GM21529 (cell line): ENCODE measurements at regions not wholly inside any gene's neighbourhood (a gene's known extent, or its start where the extent isn't known, plus 50 kb on each side); places are given as distances from the start of the nearest gene placed in this dataset.
A peak's percentile ranks its signal among the peaks of the same experiment; 100 is the strongest.
"Not testable (repeated sequence)": the region's sequence is repeated elsewhere in the genome, so short reads cannot be mapped to it uniquely, and the experiment has no call there.

Experiments used
- ATAC-seq: cut with Tn5 transposase; IDR thresholded peaks from one replicate; pipeline ENCODE4 v1.9.1; 2021; ENCODE audit not compliant: unreplicated experiment

DNA sequence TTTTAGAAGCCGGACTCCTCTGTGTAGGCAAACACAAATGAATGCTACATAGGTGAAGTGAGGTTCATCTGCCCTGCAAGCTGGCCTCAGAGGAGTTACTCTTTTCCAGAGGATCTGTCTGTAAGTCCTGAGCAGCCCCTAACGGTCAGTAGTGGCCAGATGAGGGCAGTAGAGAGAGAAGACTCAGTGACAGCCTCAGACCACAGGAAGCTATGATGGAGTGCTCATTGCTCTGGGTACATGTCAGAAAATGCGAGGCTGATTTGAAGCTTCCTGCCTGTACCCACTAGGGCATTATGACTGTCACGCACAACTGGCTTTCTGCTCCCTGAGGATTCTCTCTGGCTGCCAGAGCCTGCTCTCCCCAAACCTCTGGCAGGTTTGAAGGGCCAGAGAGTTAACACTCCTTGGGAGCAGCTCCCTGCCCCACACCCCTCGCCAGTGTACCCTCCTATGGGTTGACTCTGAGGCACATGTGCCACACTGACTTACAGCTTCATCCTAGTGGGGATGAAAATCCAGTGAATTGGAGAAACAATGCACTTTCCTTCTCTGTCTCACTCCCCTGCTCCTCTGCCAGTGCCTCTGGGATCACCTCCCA, 141.5 kb downstream of the GABRG2 start:
- peak; percentile 93 for ATAC-seq

DNA sequence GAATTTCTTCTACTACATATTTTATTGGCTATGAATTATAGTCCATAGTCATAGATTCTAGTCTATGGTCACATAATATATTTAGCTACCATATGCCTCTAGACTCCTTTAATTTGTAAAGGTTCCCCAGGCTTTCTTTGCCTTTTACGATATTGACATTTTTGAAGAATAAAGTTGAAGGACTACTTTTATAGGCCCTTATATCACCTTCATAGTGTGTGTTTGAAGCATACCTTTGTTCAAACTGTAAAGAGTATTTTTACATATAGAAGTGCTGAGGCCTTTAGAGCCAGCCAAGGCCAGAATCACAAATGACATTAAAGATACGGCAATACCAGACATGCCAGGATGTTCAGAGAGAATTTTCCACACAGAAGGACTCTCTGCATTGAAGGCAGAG, 147.0 kb downstream of the GABRG2 start:
- no peak for ATAC-seq

- ATAC-seq = no peak
Measured at GRCh38 chr5:162217037-162217436, 149.5 kb downstream of the GABRG2 start.

DNA sequence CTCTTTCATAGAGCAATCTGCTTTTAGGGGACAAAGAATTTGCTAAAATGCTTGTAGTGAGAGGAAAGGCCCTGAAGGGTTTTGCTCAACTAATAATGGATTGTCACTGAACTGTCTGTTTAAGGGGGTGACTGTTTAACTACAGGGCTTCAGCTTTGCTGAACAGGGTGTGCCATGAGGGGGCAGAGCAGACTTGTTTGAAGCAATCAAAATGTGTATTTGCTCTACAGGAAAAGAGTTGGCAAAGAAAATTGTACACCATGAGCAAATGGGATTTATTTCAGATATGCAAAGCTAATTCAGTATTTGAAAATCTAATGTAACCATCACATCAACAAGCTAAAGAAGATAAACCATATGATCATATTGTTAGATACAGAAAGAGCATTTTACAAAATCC, 154.3 kb downstream of the GABRG2 start:
- ATAC-seq = no peak

- no peak for ATAC-seq
Measured at GRCh38 chr5:162227075-162227474, 159.5 kb downstream of the GABRG2 start.

DNA sequence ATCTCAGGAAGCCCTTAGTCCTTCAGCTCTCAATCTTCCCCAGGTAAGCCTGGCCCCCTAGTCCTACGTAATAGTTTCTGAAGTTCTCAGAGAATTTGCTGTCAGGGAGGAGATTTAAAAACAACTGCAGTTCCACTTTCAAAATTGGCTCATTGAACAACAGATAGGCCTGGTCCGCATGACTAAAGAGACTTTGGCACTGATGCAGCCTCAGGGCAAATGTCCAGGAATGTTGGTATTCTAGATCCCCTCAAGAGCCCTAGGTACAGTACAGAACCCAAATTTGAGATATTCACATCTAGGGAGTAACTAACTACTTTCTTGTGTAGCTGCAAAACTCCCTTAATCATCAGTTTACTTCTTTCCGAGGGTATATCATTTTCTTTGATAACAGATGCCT, 162.8 kb downstream of the GABRG2 start:
- no peak for ATAC-seq

GRCh38 chr5:162231522-162231921, 163.9 kb downstream of the GABRG2 start:
- no peak for ATAC-seq

- ATAC-seq = no peak
Measured at GRCh38 chr5:162240734-162241133, 173.2 kb downstream of the GABRG2 start.

- no peak for ATAC-seq
Measured at GRCh38 chr5:162242416-162242815, 174.8 kb downstream of the GABRG2 start.

DNA sequence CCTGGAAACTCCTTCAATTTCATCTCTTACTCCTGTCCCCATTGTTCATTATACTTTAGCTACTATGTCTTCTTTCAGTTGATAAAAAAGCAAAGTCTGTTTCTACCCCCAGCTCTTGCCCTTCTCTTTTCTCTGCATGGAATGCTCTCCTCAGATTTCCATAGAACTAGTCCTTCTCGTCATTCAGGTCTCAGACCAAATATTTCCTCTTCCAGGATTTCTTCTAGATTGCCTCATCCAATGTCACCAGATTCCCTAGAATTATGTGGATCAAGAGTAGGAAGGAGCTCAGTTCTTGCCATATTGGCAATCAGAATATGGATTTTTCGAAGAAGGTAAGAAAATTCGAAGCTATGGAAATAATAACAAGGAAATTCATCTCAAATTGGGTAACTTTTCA, 176.1 kb downstream of the GABRG2 start:
- ATAC-seq = no peak

- no peak for ATAC-seq
Measured at GRCh38 chr5:162248107-162248713, 180.6 kb downstream of the GABRG2 start.

GRCh38 chr5:162256711-162257110, 189.1 kb downstream of the GABRG2 start:
- no peak for ATAC-seq

DNA sequence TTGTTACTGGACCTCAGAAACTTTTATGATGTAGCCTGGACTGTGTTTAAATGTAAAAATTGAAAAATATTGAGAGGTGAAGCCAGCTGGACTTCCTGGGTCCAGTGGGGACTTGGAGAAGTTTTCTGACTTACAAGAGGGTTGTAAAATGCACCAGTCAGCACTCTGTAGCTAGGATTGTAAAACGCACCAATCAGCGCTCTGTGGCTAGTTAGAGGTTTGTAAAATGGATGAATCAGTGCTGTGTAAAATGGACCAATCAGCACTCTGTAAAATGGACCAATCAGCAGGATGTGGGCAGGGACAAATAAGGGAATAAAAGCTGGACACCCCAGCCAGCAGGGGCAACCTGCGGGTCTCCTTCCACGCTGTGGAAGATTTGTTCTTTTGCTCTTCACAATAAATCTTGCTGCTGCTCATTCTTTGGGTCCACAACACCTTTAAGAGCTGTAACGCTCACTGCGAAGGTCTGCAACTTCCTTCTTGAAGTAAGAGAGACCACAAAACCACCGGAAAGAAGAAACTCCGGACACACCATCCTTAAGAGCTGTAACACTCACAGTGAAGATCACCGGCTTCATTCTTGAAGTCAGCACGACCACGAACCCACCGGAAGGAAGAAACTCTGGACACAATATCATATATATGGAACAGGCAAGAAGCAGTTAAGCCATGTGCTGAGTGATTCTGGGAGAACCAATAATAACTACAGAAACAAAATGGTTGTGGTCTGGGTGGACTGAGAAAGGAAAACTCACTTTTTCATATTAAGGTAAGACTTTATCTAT, 201.3 kb downstream of the GABRG2 start:
- no peak for ATAC-seq

DNA sequence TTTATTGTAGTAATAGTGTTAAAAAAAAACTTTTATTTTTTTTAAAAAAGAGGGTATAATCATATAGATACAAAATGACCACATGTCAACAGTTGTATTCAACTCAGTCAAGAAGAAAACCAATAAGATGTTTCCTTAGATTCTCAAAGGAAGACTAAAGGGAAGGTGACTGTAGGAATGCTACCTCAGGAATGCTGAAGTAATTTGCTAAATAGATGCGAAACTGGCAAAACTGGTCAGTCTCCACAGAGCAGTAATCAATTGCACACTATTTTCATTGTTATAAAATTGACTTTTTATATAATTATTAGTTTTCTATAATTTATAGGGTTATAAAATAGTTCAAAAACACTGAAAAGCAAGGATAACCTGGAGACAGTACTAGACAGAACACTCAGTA, 204.8 kb downstream of the GABRG2 start:
- ATAC-seq = no peak

DNA sequence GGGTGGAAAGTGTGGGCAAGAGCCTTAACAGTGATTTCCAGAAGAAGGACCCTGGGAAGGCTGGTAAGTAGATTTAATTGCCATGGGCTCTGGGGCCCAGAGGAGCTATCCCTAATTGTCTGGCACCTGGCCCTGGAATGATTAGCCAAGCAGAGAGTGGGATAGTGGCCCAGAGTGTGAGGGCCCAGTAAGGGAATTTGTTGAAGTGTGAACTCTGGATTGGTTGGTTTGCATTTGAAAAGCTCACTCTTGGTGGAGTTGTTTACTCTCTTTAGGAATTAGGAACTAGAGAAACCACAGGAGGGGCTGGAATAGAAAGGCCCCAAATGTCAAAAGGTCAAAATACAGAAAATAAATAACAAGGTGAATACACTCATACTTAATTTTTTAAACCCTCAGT, 207.1 kb downstream of the GABRG2 start:
- ATAC-seq = no peak

DNA sequence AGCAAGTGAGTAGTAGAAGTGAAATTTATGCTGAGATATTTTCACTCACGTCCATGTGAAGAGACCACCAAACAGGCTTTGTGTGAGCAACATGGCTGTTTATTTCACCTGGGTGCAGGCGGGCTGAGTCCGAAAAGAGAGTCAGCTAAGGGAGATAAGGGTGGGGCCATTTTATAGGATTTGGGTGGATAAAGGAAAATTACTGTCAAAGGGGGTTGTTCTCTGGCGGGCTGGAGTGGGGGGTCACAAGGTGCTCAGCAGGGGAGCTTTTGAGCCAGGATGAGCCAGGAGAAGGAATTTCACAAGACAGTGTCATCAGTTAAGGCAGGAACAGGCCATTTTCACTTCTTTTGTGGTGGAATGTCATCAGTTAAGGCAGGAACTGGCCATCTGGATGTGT, 207.8 kb downstream of the GABRG2 start:
- ATAC-seq = not testable (repeated sequence)

DNA sequence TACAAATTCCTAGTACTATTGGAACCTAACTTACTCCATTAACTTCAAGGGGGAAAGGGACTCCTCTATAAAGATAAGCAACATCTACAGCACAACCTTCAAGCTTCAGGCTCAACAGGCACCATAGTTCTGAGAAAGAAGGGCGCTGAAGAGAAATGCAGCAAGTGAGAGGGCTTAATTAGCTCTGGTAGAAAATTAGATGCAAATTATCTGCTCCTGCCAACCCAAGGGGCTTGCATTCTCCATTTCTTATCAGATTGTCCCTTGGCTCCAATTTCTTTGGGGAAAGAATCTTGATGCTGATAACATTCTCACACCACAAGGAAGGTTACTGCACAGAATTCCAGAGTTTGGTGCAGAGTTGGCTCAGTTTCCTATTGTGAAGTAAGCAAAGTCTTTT, 214.6 kb downstream of the GABRG2 start:
- ATAC-seq = no peak

- ATAC-seq = no peak
Measured at GRCh38 chr5:162283609-162284008, 216.0 kb downstream of the GABRG2 start.

- ATAC-seq = no peak
Measured at GRCh38 chr5:162288647-162289296, 221.2 kb downstream of the GABRG2 start.

- ATAC-seq = no peak
Measured at GRCh38 chr5:162289489-162289888, 221.9 kb downstream of the GABRG2 start.

DNA sequence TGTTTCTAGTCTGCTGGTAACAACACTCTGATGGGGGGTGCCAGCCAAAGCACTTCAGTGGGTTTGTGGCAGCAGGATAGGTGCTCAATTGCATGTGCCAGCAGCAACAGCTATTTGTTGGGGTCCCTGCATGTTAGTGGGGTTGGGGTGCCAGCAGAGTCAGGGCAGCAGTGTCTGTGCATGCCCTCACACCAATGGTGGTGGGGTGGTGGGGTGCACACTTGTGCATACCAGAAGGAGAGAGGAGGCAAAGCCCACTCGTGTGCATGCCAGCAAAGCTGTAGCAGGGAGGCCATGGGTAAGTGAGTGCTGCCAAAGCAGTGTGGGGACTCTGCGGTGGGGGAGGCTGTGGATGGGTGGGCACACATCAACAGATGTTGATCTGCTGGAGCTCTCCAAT, 232.2 kb downstream of the GABRG2 start:
- no peak for ATAC-seq

DNA sequence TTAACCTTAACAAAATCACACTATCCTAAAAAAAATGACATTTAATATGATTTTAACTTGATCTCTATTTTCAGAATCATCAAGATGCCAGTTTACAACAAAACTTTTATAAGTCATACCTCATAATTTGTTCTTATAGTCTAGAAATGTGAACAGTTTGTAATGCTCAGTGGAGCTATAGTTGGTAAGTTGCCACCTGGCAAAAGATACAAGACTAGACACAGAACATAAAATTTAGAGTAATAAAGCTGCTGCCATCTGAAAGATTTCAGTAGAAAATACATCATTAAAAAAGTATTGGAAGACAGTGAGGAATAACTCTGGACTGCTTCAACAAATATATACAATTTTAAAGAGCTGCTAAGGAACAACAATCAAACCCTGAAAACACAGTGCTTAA, 233.8 kb downstream of the GABRG2 start:
- ATAC-seq = no peak
